ENCODE measurements at regions not wholly inside any gene's neighbourhood (a gene's known extent, or its start where the extent isn't known, plus 50 kb on each side); places are given as distances from the start of the nearest gene placed in this dataset.

DNA sequence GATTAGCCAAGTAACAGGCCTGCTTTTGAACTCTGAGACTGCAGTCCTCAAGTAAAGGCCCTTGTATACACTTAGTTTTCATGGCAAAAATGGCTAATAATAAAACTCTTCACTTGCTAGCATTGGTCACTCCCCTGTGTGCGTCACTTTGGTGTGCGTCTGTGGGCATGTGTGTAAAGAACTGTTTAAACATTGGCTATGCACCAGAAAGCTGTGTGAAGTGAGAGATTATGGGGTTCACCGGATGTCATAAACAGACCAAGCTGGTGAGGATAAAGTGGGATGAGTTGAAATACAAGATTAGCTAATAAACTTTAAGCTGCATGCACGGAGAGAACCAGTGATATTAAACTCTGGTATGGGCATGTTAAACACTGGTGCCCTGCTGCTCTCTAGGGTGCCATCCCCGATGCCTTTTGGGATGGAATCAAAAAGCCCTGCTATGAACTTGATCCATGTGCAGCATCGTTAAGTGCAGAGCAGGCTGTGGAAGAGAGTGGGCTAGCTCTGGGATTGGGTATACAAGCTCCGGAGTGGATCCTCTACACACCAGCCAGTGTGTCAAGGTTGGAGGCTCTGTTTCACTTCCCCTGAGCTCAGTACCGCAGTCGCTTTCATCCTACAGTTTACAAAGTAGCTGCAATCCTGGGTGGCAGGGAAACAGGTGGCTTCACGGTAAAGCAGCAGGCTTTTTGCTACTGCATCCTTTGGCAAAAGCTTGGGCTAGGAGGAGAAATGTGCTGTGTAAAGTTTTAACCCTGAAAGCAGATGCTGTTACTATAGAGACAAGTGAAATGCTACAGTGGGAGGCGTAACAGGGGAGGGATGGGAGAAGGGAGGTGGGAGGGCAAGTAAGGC is 108.3 kb upstream of the SLC4A4 start:
- no peak for TF ChIP-seq CTCF (IDR thresholded peaks at IDR 0.05)
- TF ChIP-seq EP300 (IDR thresholded peaks at IDR 0.05) = no peak
